ENCODE measurements at regions not wholly inside any gene's neighbourhood (a gene's known extent, or its start where the extent isn't known, plus 50 kb on each side); places are given as distances from the start of the nearest gene placed in this dataset.

GRCh38 chr2:106572541-106573450 is 85.6 kb downstream of the CD8B2 start:
- DNase-seq, result no peak

- no peak for DNase-seq
These were observed 86.6 kb downstream of the CD8B2 start for GRCh38 chr2:106573773-106574172.

- no peak for DNase-seq
These were observed 88.8 kb downstream of the CD8B2 start for GRCh38 chr2:106575955-106576354.

GRCh38 chr2:106577255-106577651 is 90.1 kb downstream of the CD8B2 start:
- no peak for DNase-seq

GRCh38 chr2:106579750-106580197 is 92.6 kb downstream of the CD8B2 start:
- DNase-seq, result no peak

GRCh38 chr2:106580241-106580640 is 93.1 kb downstream of the CD8B2 start:
- no peak for DNase-seq

- no peak for DNase-seq
These were observed 94.2 kb downstream of the CD8B2 start for GRCh38 chr2:106581328-106581727.

- no peak for DNase-seq
These were observed 94.6 kb downstream of the CD8B2 start for GRCh38 chr2:106581755-106582147.

GRCh38 chr2:106582148-106583143 is 95.3 kb downstream of the CD8B2 start:
- peak; percentile 50 for DNase-seq

GRCh38 chr2:106584304-106584954 is 97.3 kb downstream of the CD8B2 start:
- DNase-seq, result no peak

- no peak for DNase-seq
These were observed 109.7 kb downstream of the CD8B2 start for GRCh38 chr2:106596844-106597243.

- DNase-seq, result no peak
These were observed 112.4 kb downstream of the CD8B2 start for GRCh38 chr2:106599540-106599939.

GRCh38 chr2:106602042-106602441 is 114.9 kb downstream of the CD8B2 start:
- no peak for DNase-seq

GRCh38 chr2:106606652-106607051 is 119.5 kb downstream of the CD8B2 start:
- DNase-seq, result no peak

GRCh38 chr2:106607371-106607770 is 120.2 kb downstream of the CD8B2 start:
- no peak for DNase-seq

GRCh38 chr2:106609780-106610179 is 122.6 kb downstream of the CD8B2 start:
- no peak for DNase-seq

- no peak for DNase-seq
These were observed 127.5 kb downstream of the CD8B2 start for GRCh38 chr2:106614511-106615291.

- DNase-seq, result no peak
These were observed 131.4 kb downstream of the CD8B2 start for GRCh38 chr2:106618614-106619013.

- no peak for DNase-seq
These were observed 136.3 kb downstream of the CD8B2 start for GRCh38 chr2:106623456-106623855.

- DNase-seq, result no peak
These were observed 137.7 kb downstream of the CD8B2 start for GRCh38 chr2:106624787-106625380.

- DNase-seq, result no peak
These were observed 141.2 kb downstream of the CD8B2 start for GRCh38 chr2:106628377-106628776.

- no peak for DNase-seq
These were observed 142.8 kb downstream of the CD8B2 start for GRCh38 chr2:106629981-106630380.

Measured in NCI-H510A (cell line).